Activated B cell treated with CpG ODN at 0.5 μM for 24 hours (primary cell): ENCODE measurements at regions not wholly inside any gene's neighbourhood (a gene's known extent, or its start where the extent isn't known, plus 50 kb on each side); places are given as distances from the start of the nearest gene placed in this dataset.

ENCODE experiments used
- ATAC-seq: fragments of 200-7000 bp; cut with Tn5 transposase; one replicate; pipeline ENCODE4 v1.10.0; 2021; ENCODE audit warnings: low read depth, mild to moderate bottlenecking, moderate library complexity
- CTCF ChIA-PET: fragments of 350-600 bp; sonication (Branson Sonifier 250); formaldehyde crosslinking; loops from one replicate; lab custom pipeline; 2021; ENCODE audit warnings: antibody characterized with exemption; lab: Charles Lee
- POLR2A ChIA-PET: fragments of 350-600 bp; sonication (Branson Sonifier 250); formaldehyde crosslinking; loops from one replicate; lab custom pipeline; 2021; ENCODE audit warnings: antibody characterized with exemption; lab: Charles Lee
- DNase-seq: peaks from one replicate; pipeline ENCODE4 v3.0.0; 2022
- H3K27ac Mint-ChIP-seq: one replicate; pipeline ENCODE4 v1.8.0; 2020; ENCODE audit warnings: mixed read lengths
- H3K27me3 Mint-ChIP-seq: one replicate; pipeline ENCODE4 v1.8.0; 2021; ENCODE audit warnings: mixed read lengths
- H3K36me3 Mint-ChIP-seq: one replicate; pipeline ENCODE4 v1.8.0; 2021; ENCODE audit warnings: low read depth, mixed read lengths
- H3K4me1 Mint-ChIP-seq: one replicate; pipeline ENCODE4 v1.8.0; 2021; ENCODE audit warnings: mixed read lengths
- H3K4me3 Mint-ChIP-seq: one replicate; pipeline ENCODE4 v1.8.0; 2020; ENCODE audit warnings: mild to moderate bottlenecking, mixed read lengths
- H3K9me3 Mint-ChIP-seq: one replicate; pipeline ENCODE4 v1.8.0; 2020; ENCODE audit warnings: mixed read lengths
- intact Hi-C: fragments of 100-400 bp; cut with micrococcal nuclease; formaldehyde crosslinking; loops from one replicate; pipeline ENCODE4 v1.15.1; 2024
- TF ChIP-seq, protein P1 (sequence below): fragments of 200-600 bp; IDR thresholded peaks from one replicate; pipeline ENCODE4 v1.8.0; 2022; ENCODE audit warnings: antibody characterized with exemption, mild to moderate bottlenecking

DNA sequence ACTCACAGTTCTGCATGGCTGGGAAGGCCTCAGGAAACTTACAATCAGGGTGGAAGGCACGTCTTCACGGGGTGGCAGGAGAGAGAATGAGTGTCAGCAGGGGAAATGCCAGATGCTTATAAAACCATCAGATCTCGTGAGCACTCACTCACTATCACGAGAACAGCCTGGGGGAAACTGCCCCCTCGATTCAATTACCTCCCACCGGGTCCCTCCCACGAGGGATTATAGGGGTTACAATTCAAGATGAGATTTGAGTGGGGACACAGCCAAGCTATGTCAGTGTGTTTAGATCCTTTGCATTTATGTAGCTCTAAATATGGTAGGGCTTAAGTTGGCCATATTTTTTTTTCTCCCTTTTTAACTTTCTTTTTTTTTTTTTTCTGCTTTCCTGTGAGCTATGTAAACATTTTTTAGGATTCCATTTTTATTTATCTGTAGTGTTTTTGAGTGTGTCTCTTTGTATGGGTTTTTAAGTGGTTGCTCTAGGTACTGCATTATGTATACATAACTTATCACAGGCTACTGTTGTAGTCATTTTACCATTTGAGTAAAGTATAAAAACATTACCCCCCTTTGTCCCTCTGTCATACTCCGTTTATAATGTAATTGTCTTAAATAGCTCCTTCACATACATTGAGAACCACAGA lies 79.0 kb downstream of the ADRA2C start:
- Mint-ChIP-seq H3K27ac (no peak overlapping the region), H3K9me3 (peaks cover 7% of the 10 kb centered on the region), H3K36me3 (no peaks in the 10 kb centered on the region), H3K4me1 (no peaks in the 10 kb centered on the region), H3K4me3 (no peak overlapping the region), H3K27me3 (peaks cover 18% of the 10 kb centered on the region)
- CTCF ChIA-PET: no interaction called here
- TF ChIP-seq, protein P1, sequence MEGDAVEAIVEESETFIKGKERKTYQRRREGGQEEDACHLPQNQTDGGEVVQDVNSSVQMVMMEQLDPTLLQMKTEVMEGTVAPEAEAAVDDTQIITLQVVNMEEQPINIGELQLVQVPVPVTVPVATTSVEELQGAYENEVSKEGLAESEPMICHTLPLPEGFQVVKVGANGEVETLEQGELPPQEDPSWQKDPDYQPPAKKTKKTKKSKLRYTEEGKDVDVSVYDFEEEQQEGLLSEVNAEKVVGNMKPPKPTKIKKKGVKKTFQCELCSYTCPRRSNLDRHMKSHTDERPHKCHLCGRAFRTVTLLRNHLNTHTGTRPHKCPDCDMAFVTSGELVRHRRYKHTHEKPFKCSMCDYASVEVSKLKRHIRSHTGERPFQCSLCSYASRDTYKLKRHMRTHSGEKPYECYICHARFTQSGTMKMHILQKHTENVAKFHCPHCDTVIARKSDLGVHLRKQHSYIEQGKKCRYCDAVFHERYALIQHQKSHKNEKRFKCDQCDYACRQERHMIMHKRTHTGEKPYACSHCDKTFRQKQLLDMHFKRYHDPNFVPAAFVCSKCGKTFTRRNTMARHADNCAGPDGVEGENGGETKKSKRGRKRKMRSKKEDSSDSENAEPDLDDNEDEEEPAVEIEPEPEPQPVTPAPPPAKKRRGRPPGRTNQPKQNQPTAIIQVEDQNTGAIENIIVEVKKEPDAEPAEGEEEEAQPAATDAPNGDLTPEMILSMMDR: no peak
- no peak for ATAC-seq
- DNase-seq: no peak
- POLR2A ChIA-PET: no interaction called here
- intact Hi-C loops: no loop called here

DNA sequence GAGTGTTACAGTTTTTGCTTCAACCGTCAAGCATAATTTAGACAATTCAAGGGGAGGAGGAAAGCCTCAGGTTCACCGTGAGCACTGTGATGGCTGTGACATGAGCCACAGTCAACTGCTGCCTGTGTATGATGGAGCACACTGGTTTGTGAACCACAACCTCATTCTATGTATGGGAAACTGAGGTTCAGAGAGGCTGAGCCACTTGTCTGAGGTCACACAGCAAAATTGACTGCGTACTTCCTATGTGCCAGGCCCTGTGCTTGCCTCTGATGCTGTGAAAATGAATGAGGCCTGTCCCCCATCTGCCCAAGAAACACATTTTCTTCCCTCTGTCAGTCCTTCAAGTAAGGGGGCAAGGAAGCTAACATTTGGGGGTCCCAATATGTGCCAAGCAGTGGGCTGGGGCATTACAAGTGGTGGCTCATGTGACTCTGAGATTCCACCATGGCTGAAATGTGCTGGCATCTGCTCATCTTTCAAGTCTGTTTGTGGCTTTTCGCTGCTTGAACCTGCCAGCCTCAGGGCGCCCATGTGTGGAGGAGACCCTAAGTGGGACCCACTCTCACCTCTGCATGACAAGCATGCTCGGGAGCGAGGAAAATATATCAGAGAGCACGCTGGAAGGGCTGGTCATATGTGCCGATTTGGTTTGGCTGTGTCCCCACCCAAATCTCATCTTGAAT lies 79.7 kb downstream of the ADRA2C start:
- no peak overlapping the region for H3K27ac Mint-ChIP-seq
- no peak overlapping the region for H3K4me3 Mint-ChIP-seq
- TF ChIP-seq, protein P1: no peak
- peaks cover 21% of the 10 kb centered on the region for H3K27me3 Mint-ChIP-seq
- ChIA-PET CTCF (no interaction called here), POLR2A (no interaction called here)
- H3K9me3 Mint-ChIP-seq: peaks cover 10% of the 10 kb centered on the region
- ATAC-seq (no peak), DNase-seq (no peak)
- no peaks in the 10 kb centered on the region for H3K4me1 Mint-ChIP-seq
- intact Hi-C loops: no loop called here
- no peaks in the 10 kb centered on the region for H3K36me3 Mint-ChIP-seq

DNA sequence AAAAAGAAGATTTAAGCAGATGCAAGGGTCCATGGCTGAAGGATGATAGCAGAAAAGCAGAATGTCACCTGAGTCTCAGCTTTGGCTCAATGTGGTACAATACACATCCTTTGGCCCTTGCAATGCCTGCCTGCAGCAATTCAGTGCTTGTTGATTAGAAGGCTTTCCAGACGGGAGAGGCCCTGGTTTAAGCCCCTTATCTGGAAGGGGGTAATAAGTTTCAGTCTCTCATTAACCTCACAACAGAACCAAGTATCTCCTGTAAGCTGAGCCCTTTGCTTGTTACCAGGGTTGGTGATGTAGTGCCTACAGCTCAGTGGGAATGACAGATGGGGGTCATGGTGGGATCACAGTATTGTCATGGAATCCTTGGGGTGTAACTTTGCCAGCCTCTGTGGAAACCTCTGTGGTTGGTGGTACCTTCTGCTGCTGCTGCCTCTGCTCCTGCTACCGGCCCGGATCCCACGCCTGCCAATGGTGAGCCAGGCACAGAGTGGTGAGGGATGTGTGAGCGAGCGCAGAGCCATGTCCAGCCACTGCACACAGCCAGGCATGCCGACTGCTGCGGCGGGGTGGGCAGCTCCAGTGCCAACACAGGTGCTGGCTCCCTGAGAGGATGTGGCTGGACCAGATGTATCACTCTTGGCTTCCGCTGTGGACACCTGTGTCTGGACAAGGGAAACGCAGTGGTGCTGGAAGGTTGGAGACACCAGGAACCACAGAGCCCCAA lies 81.2 kb downstream of the ADRA2C start:
- Mint-ChIP-seq H3K4me3 (no peak overlapping the region), H3K27me3 (peaks cover 15% of the 10 kb centered on the region), H3K4me1 (no peaks in the 10 kb centered on the region), H3K9me3 (peaks cover 10% of the 10 kb centered on the region), H3K36me3 (no peaks in the 10 kb centered on the region), H3K27ac (no peak overlapping the region)
- no peak for ATAC-seq
- no peak for DNase-seq
- intact Hi-C loops: no loop called here
- TF ChIP-seq, protein P1: no peak
- POLR2A ChIA-PET: no interaction called here
- CTCF ChIA-PET: no interaction called here

DNA sequence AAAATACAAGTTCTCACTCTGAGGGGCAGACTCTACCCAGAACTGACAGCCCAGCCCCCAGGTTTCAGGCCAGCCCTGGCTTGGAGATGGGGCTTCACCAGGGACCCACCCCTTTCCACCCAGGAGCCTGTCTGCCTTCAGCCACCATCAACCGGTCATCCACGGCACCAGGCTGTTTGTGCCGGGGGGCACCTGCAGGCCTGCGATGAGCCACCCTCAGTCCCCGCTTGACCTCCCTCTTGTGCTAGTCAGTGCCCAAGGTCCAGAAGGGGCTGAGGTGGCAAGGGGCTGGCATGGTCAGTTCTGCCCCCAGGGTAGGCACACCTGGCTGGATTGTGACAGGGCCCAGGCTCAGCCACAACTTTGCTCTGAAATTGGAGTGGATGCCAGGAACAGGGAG lies 82.1 kb downstream of the ADRA2C start:
- intact Hi-C loops: no loop called here
- ATAC-seq (no peak), DNase-seq (no peak)
- Mint-ChIP-seq H3K27ac (no peak overlapping the region), H3K4me1 (no peaks in the 10 kb centered on the region), H3K4me3 (no peak overlapping the region), H3K27me3 (peaks cover 14% of the 10 kb centered on the region), H3K9me3 (peaks cover 10% of the 10 kb centered on the region), H3K36me3 (no peaks in the 10 kb centered on the region)
- CTCF ChIA-PET: no interaction called here
- POLR2A ChIA-PET: no interaction called here
- TF ChIP-seq, protein P1: no peak

DNA sequence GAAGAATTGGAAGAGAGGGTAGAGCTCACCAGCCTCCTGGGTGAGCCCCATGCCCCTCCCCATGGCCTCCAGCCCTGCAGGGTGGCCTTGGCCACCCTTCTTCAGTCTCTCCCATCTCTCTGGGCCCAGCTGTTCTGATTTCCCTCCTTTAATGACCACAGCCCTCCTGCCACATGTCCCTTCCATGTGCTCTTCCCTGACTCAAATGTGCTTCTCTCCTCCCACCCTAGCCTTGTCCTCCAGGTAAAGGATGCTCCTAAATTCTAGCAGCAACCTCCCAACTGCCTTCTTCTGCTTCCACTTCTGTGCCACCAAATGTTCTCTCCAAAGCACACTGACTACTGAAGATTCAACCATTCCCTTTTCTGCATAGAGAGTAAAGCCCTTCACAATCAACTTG lies 83.0 kb downstream of the ADRA2C start:
- TF ChIP-seq, protein P1: no peak
- peaks cover 10% of the 10 kb centered on the region for H3K9me3 Mint-ChIP-seq
- ChIA-PET CTCF (no interaction called here), POLR2A (no interaction called here)
- H3K27me3 Mint-ChIP-seq: peaks cover 19% of the 10 kb centered on the region
- H3K27ac Mint-ChIP-seq: no peak overlapping the region
- no peak overlapping the region for H3K4me3 Mint-ChIP-seq
- DNase-seq: no peak
- H3K36me3 Mint-ChIP-seq: no peaks in the 10 kb centered on the region
- H3K4me1 Mint-ChIP-seq: no peaks in the 10 kb centered on the region
- intact Hi-C loops: no loop called here
- ATAC-seq: no peak
